Astrocyte of the cerebellum (primary cell): ENCODE measurements at regions not wholly inside any gene's neighbourhood (a gene's known extent, or its start where the extent isn't known, plus 50 kb on each side); places are given as distances from the start of the nearest gene placed in this dataset.

ENCODE experiments used
- DNase-seq: peaks from one replicate; pipeline ENCODE4 v3.0.0-alpha.2; 2011; ENCODE audit warnings: low read depth
- H3K4me3 ChIP-seq: 2 replicates; pipeline ENCODE4 v1.5.1; 2011; ENCODE audit warnings: mild to moderate bottlenecking, low read depth, low read length, moderate library complexity
- CTCF ChIP-seq: IDR thresholded peaks from 2 replicates; pipeline ENCODE4 v1.5.1; 2012; ENCODE audit warnings: low read length, low read depth, moderate library complexity, mild to moderate bottlenecking; ENCODE audit errors: missing control alignments
- in situ Hi-C: cut with HindIII; loops from 2 replicates; pipeline ENCODE4 v1.10.0; 2017; ENCODE audit warnings: low sequenced_read_pairs

GRCh38 chr13:67366533-67366932 lies 136.4 kb upstream of the PCDH9 start:
- no peak overlapping the region for H3K4me3 ChIP-seq
- DNase-seq, result peak; percentile 3
- in situ Hi-C loops, result no loop called here
- TF ChIP-seq CTCF, result peak; percentile 9

- H3K4me3 ChIP-seq, result no peak overlapping the region
- in situ Hi-C loops, result no loop called here
- no peak for DNase-seq
- TF ChIP-seq CTCF, result no peak
These were observed 125.8 kb upstream of the PCDH9 start for GRCh38 chr13:67355812-67356476.

GRCh38 chr13:67353941-67354340 lies 123.8 kb upstream of the PCDH9 start:
- H3K4me3 ChIP-seq, result no peak overlapping the region

GRCh38 chr13:67353031-67353430 lies 122.9 kb upstream of the PCDH9 start:
- no peak for DNase-seq
- no peak for TF ChIP-seq CTCF
- H3K4me3 ChIP-seq, result no peak overlapping the region
- in situ Hi-C loops, result no loop called here

More at GRCh38 chr13:67353941-67354340, 123.8 kb upstream of the PCDH9 start:
- in situ Hi-C loops, result no loop called here
- no peak for TF ChIP-seq CTCF
- no peak for DNase-seq

- no peak for DNase-seq
- TF ChIP-seq CTCF, result no peak
- H3K4me3 ChIP-seq, result no peak overlapping the region
- in situ Hi-C loops, result no loop called here
These were observed 121.8 kb upstream of the PCDH9 start for GRCh38 chr13:67351909-67352308.

GRCh38 chr13:67351114-67351513 lies 121.0 kb upstream of the PCDH9 start:
- in situ Hi-C loops, result no loop called here
- DNase-seq, result no peak
- H3K4me3 ChIP-seq, result no peak overlapping the region
- no peak for TF ChIP-seq CTCF
